Left lung (tissue), 4 donors: ENCODE measurements at regions not wholly inside any gene's neighbourhood (a gene's known extent, or its start where the extent isn't known, plus 50 kb on each side); places are given as distances from the start of the nearest gene placed in this dataset.
"Not testable (repeated sequence)": the region's sequence is repeated elsewhere in the genome, so short reads cannot be mapped to it uniquely, and the experiment has no call there.

Experiments
- ATAC-seq: fragments of 200-7000 bp; cut with Tn5 transposase; one replicate; pipeline ENCODE4 v1.9.1; 2020; ENCODE audit warnings: moderate library complexity
- DNase-seq, 4 donors: peaks; one replicate each; pipeline ENCODE4 v3.0.0-alpha.2; 2013 to 2020
- H3K27ac ChIP-seq, 2 donors: fragments of 200-600 bp; sonication (generic) in 1 of 2; one replicate each; pipeline versions ENCODE4 v1.5.0 to v1.8.0; 2020 to 2021
- H3K27me3 ChIP-seq, 2 donors: fragments of 200-600 bp; sonication (generic) in 1 of 2; one replicate each; pipeline versions ENCODE4 v1.5.0 to v1.8.0; 2020 to 2021
- H3K36me3 ChIP-seq, 2 donors: fragments of 200-600 bp; sonication (generic) in 1 of 2; one replicate each; pipeline versions ENCODE4 v1.5.0 to v1.8.0; 2020 to 2021
- H3K4me1 ChIP-seq, 2 donors: fragments of 200-600 bp; one replicate each; pipeline ENCODE4 v1.8.0; 2021
- H3K4me3 ChIP-seq, 2 donors: fragments of 200-600 bp; sonication (generic) in 1 of 2; one replicate each; pipeline versions ENCODE4 v1.5.0 to v1.8.0; 2020 to 2021; ENCODE audit warnings: mild to moderate bottlenecking in 1 of 2
- H3K9me3 ChIP-seq, 2 donors: fragments of 200-600 bp; sonication (generic) in 1 of 2; one replicate each; pipeline versions ENCODE4 v1.5.0 to v1.8.0; 2020 to 2021
- intact Hi-C, 2 donors: fragments of 100-400 bp; cut with DNase I; formaldehyde crosslinking; loops; one replicate each; pipeline versions ENCODE4 v1.11.2 to v1.14.2; 2022
- TF ChIP-seq, protein P1 (sequence below), 2 donors: fragments of 200-600 bp; sonication (generic) in 1 of 2; IDR thresholded peaks; one replicate each; pipeline versions ENCODE4 v1.5.0 to v1.8.0; 2021; ENCODE audit warnings: antibody characterized with exemption in 2 of 2
- donor health status: DM: no; HTN: yes; CAD: no.
- donor health status: DM: no; HTN: no; CAD: no.

DNA sequence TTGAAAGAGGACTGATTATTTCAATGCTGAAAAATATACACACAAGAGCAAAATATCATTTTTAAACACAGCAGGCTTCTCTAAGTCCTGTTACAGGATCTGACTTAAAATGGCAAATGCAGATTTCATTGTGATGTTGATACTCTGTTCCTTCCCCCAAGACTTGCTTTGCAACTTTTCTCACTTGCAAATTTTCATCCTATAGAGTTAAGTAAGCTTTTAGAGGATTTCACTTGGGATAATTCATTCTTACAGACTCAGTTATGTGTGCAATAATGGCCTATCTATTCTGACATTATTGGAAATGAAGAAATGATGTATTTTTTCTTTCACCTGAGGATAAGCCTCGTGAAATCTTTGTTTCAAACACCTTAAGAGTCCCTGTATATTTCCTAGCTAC, 2403.2 kb downstream of the ARAP2 start:
- Histone ChIP-seq H3K4me3 (no peak overlapping the region), H3K9me3 (peaks cover 0 to 8% of the 10 kb centered on the region in 2 donors), H3K27ac (no peak overlapping the region), H3K36me3 (no peaks in the 10 kb centered on the region), H3K27me3 (no peaks in the 10 kb centered on the region), H3K4me1 (no peaks in the 10 kb centered on the region)
- ATAC-seq (no peak), DNase-seq (no peak)
- intact Hi-C loops = no loop called here
- TF ChIP-seq, protein P1, sequence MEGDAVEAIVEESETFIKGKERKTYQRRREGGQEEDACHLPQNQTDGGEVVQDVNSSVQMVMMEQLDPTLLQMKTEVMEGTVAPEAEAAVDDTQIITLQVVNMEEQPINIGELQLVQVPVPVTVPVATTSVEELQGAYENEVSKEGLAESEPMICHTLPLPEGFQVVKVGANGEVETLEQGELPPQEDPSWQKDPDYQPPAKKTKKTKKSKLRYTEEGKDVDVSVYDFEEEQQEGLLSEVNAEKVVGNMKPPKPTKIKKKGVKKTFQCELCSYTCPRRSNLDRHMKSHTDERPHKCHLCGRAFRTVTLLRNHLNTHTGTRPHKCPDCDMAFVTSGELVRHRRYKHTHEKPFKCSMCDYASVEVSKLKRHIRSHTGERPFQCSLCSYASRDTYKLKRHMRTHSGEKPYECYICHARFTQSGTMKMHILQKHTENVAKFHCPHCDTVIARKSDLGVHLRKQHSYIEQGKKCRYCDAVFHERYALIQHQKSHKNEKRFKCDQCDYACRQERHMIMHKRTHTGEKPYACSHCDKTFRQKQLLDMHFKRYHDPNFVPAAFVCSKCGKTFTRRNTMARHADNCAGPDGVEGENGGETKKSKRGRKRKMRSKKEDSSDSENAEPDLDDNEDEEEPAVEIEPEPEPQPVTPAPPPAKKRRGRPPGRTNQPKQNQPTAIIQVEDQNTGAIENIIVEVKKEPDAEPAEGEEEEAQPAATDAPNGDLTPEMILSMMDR (IDR thresholded peaks at IDR 0.05) = no peak

DNA sequence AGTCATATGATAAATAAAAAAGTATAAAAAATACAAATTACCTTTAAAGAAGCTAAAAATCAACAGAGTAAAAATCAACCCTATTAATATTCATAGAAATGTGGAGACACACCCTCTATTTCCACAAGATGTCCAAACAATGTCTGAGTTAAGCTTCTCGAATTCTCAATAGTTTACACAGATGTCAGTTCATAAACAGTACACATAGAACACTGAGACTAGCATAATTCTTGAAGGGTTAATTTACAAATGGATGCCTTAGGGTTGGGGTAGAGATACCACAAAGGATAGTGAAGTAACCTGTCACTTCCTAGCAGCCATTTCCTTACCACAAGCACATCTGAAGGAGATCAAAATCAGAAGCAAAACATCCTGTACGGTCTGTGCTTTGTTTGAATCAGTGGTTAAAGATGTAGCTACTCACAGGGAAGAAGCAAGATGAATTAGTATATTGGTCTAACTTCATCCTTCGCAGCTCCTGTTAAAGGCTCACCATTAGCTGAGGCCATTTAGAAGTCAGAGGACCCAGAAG, 2393.9 kb downstream of the ARAP2 start:
- TF ChIP-seq, protein P1 (IDR thresholded peaks at IDR 0.05) = no peak
- Histone ChIP-seq H3K4me3 (no peak overlapping the region), H3K36me3 (no peaks in the 10 kb centered on the region), H3K4me1 (no peaks in the 10 kb centered on the region), H3K27ac (no peak overlapping the region), H3K9me3 (peaks cover 0 to 8% of the 10 kb centered on the region in 2 donors), H3K27me3 (no peaks in the 10 kb centered on the region)
- no peak for DNase-seq
- intact Hi-C loops = no loop called here
- ATAC-seq = no peak

DNA sequence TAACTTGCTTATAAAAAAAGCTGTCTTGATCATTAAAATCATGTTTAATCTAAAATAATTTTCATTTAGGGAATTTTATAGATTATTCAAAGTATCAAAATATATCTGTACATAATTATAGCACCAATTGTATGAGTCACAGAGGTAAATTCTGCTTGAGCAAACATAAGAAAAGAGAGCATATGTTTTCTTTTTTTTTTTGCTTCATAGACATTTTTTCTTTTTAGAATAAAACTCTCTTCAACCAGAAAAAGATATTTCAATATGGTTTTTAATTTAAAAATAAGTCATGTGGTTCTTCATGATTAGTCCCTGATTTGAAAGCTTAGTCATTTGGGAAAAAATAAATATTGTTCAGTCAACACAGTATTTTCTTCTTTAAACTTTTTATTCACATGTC, 2390.6 kb downstream of the ARAP2 start:
- H3K4me3 ChIP-seq, H3K36me3 ChIP-seq, H3K27me3 ChIP-seq, intact Hi-C loops, H3K27ac ChIP-seq, ATAC-seq, DNase-seq, H3K4me1 ChIP-seq, H3K9me3 ChIP-seq: not testable (repeated sequence)

DNA sequence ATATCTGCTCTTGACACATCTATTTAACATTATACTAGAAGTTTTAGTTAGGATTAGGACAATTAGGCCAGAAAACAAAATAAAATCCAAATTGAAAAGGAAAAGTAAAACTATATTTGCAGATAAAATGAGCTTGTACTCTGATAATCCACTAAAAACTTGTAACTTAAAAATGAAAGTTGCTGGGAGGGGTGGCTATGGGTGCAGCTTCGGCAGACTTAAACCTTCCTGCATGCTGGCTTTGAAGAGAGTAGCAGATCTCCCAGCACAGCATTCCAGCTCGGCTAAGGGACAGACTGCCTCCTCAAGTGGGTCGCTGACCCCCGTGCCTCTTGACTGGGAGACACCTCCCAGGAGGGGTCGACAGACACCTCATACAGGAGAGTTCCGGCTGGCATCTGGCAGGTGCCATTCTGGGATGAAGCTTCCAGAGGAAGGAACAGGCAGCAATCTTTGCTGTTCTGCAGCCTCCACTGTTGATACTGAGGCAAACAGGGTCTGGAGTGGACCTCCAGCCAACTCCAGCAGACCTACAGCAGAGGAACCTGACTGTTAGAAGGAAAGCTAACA, 2379.9 kb downstream of the ARAP2 start:
- no peak overlapping the region for H3K4me3 ChIP-seq
- DNase-seq (peak in 1 of 4 donors; percentile 51), ATAC-seq (no peak)
- no peaks in the 10 kb centered on the region for H3K4me1 ChIP-seq
- intact Hi-C loops = no loop called here
- peaks cover 0 to 20% of the 10 kb centered on the region in 2 donors for H3K9me3 ChIP-seq
- no peaks in the 10 kb centered on the region for H3K36me3 ChIP-seq
- no peak overlapping the region for H3K27ac ChIP-seq
- TF ChIP-seq, protein P1 (IDR thresholded peaks at IDR 0.05) = no peak
- H3K27me3 ChIP-seq = no peaks in the 10 kb centered on the region

DNA sequence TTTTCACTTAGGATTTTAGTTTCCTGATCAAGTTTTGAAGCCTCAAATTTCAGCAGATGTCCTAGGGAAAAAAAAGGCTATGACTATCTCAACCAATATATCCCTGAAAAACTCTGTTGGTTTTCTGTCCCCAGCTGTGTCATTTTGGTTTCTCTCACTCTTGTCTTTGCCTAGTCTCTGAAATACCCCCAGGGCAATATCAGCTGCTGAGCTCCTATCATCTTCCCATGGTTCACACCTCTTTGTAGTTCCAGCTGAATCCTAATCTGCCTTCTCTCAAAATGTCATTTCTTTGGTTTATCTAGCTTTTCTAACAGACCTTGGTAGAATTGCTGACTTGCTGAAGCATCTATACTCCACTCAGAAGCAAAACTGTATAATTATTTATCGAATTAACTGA, 2370.5 kb downstream of the ARAP2 start:
- H3K4me1 ChIP-seq = no peaks in the 10 kb centered on the region
- intact Hi-C loops = no loop called here
- H3K9me3 ChIP-seq = peaks cover 0 to under 1% of the 10 kb centered on the region in 2 donors
- no peak overlapping the region for H3K4me3 ChIP-seq
- H3K36me3 ChIP-seq = no peaks in the 10 kb centered on the region
- H3K27ac ChIP-seq = no peak overlapping the region
- H3K27me3 ChIP-seq = no peaks in the 10 kb centered on the region
- no peak for ATAC-seq
- DNase-seq = no peak
- TF ChIP-seq, protein P1 (IDR thresholded peaks at IDR 0.05) = no peak

DNA sequence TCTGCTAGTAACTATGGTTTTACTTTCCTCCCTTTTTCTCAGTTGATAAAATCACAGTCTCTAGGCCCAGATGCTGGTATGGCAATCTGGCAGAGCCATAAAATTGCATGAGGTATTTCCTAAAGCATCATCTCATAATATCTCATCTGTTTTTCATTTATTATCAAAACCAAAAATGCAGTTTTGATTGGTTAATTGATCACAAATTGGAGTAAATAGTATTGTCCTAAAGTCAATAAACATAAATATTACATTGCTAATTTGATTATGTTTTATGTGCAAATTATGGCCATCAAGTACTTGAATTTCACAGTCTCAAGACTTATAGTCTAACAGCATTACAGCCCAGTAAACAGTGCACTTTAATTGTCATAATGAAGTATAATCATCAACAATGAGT, 2365.6 kb downstream of the ARAP2 start:
- TF ChIP-seq, protein P1 (IDR thresholded peaks at IDR 0.05) = no peak
- no peak overlapping the region for H3K4me3 ChIP-seq
- H3K4me1 ChIP-seq = no peaks in the 10 kb centered on the region
- no peak for ATAC-seq
- H3K9me3 ChIP-seq = peaks cover 0 to 2% of the 10 kb centered on the region in 2 donors
- no peak for DNase-seq
- no peaks in the 10 kb centered on the region for H3K36me3 ChIP-seq
- no peaks in the 10 kb centered on the region for H3K27me3 ChIP-seq
- intact Hi-C loops = no loop called here
- no peak overlapping the region for H3K27ac ChIP-seq
